Immature natural killer cell (primary cell): ENCODE measurements at regions not wholly inside any gene's neighbourhood (a gene's known extent, or its start where the extent isn't known, plus 50 kb on each side); places are given as distances from the start of the nearest gene placed in this dataset.

ENCODE experiments used
- DNase-seq, 3 donors: peaks; one replicate each; pipeline ENCODE4 v3.0.0; 2022; ENCODE audit warnings: mixed read lengths in 1 of 3
- H3K27ac Mint-ChIP-seq, 6 donors: one replicate each; pipeline ENCODE4 v1.8.0; 2020; ENCODE audit warnings: mixed read lengths in 6 of 6, mild to moderate bottlenecking in 5 of 6, inconsistent platforms in 4 of 6, moderate library complexity in 3 of 6
- H3K27me3 Mint-ChIP-seq, 3 donors: one replicate each; pipeline ENCODE4 v1.8.0; 2020 to 2021; ENCODE audit warnings: low read depth in 3 of 3, mild to moderate bottlenecking in 3 of 3, mixed read lengths in 3 of 3, moderate library complexity in 3 of 3, inconsistent platforms in 1 of 3
- H3K36me3 Mint-ChIP-seq, 3 donors: one replicate each; pipeline ENCODE4 v1.8.0; 2020; ENCODE audit warnings: mixed read lengths in 3 of 3, inconsistent platforms in 2 of 3, mild to moderate bottlenecking in 2 of 3
- H3K4me1 Mint-ChIP-seq, 2 donors: one replicate each; pipeline ENCODE4 v1.8.0; 2020; ENCODE audit warnings: inconsistent platforms in 2 of 2, mild to moderate bottlenecking in 2 of 2, mixed read lengths in 2 of 2, moderate library complexity in 1 of 2
- H3K4me3 Mint-ChIP-seq, 5 donors: one replicate each; pipeline ENCODE4 v1.8.0; 2020; ENCODE audit warnings: mild to moderate bottlenecking in 5 of 5, mixed read lengths in 5 of 5, inconsistent platforms in 3 of 5, moderate library complexity in 3 of 5
- H3K9me3 Mint-ChIP-seq, 6 donors: one replicate each; pipeline ENCODE4 v1.8.0; 2020; ENCODE audit warnings: mild to moderate bottlenecking in 6 of 6, mixed read lengths in 6 of 6, inconsistent platforms in 4 of 6, moderate library complexity in 3 of 6

DNA sequence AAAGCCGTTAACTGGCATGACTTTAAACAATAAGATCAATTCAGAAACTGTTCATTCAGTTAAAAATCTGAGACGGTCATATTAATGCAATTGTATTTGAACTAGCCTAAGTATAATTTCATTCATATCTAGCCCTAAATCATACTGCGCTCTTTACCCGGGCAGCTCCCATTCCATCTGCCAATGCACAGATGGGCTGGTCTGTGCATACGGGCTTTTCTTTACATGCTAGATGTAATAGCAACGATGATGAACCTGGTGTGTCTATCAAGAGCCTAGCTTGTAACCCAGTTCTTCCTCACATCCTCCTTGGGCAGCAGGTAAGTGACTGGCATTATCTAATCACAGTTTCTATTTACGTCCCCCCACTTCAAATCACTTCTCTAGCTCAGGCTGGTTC is 631.5 kb upstream of the KLHL29 start:
- Mint-ChIP-seq H3K27me3 (peaks cover 0 to 3% (median 2%) of the 10 kb centered on the region in 3 donors), H3K27ac (no peak overlapping the region), H3K4me1 (no peaks in the 10 kb centered on the region), H3K9me3 (peaks cover 5 to 44% (median 16%) of the 10 kb centered on the region in 6 donors), H3K4me3 (no peak overlapping the region), H3K36me3 (no peaks in the 10 kb centered on the region)
- no peak for DNase-seq

GRCh38 chr2:22756276-22757043 is 628.5 kb upstream of the KLHL29 start:
- Mint-ChIP-seq H3K4me1 (no peaks in the 10 kb centered on the region), H3K4me3 (no peak overlapping the region), H3K9me3 (peaks cover 5 to 47% (median 15%) of the 10 kb centered on the region in 6 donors), H3K27ac (no peak overlapping the region), H3K36me3 (no peaks in the 10 kb centered on the region), H3K27me3 (peaks cover 0 to 2% (median 0%) of the 10 kb centered on the region in 3 donors)
- no peak for DNase-seq

GRCh38 chr2:22769497-22769896 is 615.5 kb upstream of the KLHL29 start:
- no peaks in the 10 kb centered on the region for H3K36me3 Mint-ChIP-seq
- H3K4me3 Mint-ChIP-seq = no peak overlapping the region
- no peak overlapping the region for H3K27ac Mint-ChIP-seq
- peaks cover 2 to 42% (median 20%) of the 10 kb centered on the region in 6 donors for H3K9me3 Mint-ChIP-seq
- no peak for DNase-seq
- H3K27me3 Mint-ChIP-seq = peaks cover 0 to 2% (median 0%) of the 10 kb centered on the region in 3 donors
- H3K4me1 Mint-ChIP-seq = no peaks in the 10 kb centered on the region

DNA sequence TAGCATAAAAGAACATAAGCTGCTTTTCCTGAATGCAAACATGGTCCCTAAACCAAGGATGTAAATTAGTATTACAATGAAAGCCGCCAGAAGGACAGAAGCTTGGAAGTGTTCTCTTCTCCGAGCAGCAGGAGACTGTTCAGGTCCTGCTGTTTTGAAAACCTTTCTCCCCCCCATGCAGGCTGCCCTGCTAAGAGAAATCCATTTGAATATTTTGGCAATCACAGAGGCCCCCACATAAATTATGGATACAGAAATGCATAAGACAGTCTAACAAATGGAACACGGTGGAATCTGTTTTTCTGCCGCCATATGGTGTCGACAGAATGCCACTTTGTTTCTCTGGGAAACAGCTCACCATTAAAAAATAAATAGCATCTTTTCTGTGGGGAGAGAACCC is 600.4 kb upstream of the KLHL29 start:
- Mint-ChIP-seq H3K27ac (no peak overlapping the region), H3K9me3 (peaks cover 0 to 23% (median 6%) of the 10 kb centered on the region in 6 donors), H3K27me3 (no peaks in the 10 kb centered on the region), H3K4me1 (no peaks in the 10 kb centered on the region), H3K36me3 (no peaks in the 10 kb centered on the region), H3K4me3 (no peak overlapping the region)
- DNase-seq = no peak

GRCh38 chr2:22786817-22787216 is 598.2 kb upstream of the KLHL29 start:
- no peak for DNase-seq
- no peaks in the 10 kb centered on the region for H3K4me1 Mint-ChIP-seq
- no peak overlapping the region for H3K27ac Mint-ChIP-seq
- H3K9me3 Mint-ChIP-seq = peaks cover 0 to 19% (median 7%) of the 10 kb centered on the region in 6 donors
- no peak overlapping the region for H3K4me3 Mint-ChIP-seq
- H3K27me3 Mint-ChIP-seq = no peaks in the 10 kb centered on the region
- peaks cover 0 to 3% (median 0%) of the 10 kb centered on the region in 3 donors for H3K36me3 Mint-ChIP-seq

DNA sequence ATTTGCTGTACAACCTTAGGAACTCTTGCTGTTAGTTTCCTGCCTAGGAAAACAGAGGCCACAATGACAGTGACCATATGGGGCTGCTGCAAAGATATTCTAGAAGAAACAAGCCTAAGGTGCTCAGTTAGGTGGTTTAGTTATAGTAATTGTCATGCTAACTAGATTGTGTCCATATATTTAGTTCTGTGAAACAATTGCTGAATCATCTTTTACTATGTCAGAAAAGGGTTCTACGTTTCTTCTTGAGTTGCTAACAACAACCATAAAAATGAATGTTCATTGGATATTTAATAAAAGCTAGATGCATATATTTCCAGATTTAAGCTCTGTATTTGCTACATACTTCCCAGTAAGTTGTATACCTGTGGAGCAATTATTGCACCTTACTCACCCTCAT is 597.2 kb upstream of the KLHL29 start:
- Mint-ChIP-seq H3K9me3 (peaks cover 0 to 22% (median 7%) of the 10 kb centered on the region in 6 donors), H3K27ac (no peak overlapping the region), H3K4me1 (no peaks in the 10 kb centered on the region), H3K27me3 (no peaks in the 10 kb centered on the region), H3K4me3 (no peak overlapping the region), H3K36me3 (peaks cover 0 to 3% (median 0%) of the 10 kb centered on the region in 3 donors)
- DNase-seq = no peak

DNA sequence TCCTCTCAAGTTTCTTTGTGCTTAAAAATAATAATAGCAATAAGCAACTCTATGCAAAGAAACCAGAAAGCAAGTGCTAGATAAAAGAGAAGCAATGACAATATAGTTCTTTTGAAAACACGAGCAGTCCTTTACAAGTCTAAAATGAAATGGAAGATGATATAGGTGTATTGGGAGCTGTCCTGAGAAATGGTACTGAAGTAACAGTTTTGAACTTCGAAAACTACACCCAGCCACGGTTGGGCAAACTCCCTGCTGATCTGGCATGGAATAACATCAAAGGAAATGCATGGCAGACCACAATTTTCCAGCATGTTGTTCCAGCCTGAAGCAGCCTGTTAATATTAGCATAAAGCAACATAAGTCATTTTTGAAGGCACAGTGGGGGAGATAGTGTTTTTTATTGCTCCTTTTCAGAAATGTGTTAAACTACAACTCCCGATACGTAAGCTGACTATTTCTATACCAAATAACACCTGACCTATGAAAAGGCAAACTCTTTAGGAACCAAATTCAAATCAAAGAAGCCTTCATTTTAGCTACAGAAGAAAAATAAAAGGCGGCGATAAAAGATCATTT is 596.1 kb upstream of the KLHL29 start:
- no peak for DNase-seq
- Mint-ChIP-seq H3K4me1 (no peaks in the 10 kb centered on the region), H3K27me3 (no peaks in the 10 kb centered on the region), H3K27ac (no peak overlapping the region), H3K36me3 (peaks cover 0 to 3% (median 0%) of the 10 kb centered on the region in 3 donors), H3K4me3 (no peak overlapping the region), H3K9me3 (peaks cover 0 to 22% (median 6%) of the 10 kb centered on the region in 6 donors)

DNA sequence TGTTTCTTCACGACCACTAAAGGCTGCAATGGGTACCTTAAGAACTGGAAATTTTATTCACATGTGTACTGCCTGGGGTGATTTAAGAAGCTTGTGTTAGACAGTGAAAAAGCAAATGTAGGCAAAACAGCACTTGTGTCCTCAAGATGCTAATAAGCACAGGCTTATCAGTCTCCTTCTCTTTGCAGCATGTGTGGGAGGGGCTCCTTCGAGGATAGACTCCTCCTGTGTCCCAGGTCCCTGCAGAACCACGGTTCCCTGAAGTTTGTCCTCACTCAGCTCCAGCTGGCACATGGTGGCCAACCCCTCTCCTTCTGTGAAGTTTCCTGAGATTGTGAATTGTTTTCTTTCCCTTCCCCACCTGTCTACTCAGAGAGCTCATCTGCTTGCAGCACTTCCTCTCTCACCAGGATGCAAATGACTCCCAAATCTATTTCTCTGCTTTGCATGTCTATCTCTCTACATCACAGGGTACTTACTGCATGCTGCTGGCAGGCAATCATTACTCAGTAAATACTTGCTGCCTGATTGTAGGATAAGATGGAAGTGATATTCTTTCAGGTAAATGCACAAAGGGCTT is 589.6 kb upstream of the KLHL29 start:
- peaks cover 0 to 3% (median 0%) of the 10 kb centered on the region in 3 donors for H3K36me3 Mint-ChIP-seq
- no peak overlapping the region for H3K27ac Mint-ChIP-seq
- H3K9me3 Mint-ChIP-seq = peaks cover 0 to 17% (median 2%) of the 10 kb centered on the region in 6 donors
- H3K4me3 Mint-ChIP-seq = no peak overlapping the region
- no peaks in the 10 kb centered on the region for H3K27me3 Mint-ChIP-seq
- DNase-seq = no peak
- H3K4me1 Mint-ChIP-seq = no peaks in the 10 kb centered on the region

DNA sequence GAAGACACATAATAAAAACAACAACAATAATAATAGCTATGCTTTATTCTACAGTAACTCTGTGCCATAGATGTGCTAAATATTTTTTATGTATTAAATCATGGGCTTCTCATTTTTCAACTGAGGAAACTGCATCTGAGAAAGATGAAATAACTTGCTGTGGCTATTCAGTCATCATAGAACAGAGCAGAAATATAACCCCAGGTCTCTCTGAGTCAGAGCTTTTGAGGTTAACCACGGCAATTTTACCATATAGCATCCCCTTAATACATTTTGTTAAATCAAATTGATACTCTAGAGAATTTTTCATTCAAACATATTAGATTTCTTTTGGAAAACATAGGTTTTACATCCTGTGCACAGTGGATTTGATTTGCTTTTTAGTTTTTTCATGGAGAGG is 586.6 kb upstream of the KLHL29 start:
- no peak for DNase-seq
- Mint-ChIP-seq H3K27me3 (no peaks in the 10 kb centered on the region), H3K4me3 (no peak overlapping the region), H3K9me3 (peaks cover 0 to 24% (median 8%) of the 10 kb centered on the region in 6 donors), H3K27ac (no peak overlapping the region), H3K36me3 (no peaks in the 10 kb centered on the region), H3K4me1 (no peaks in the 10 kb centered on the region)

GRCh38 chr2:22800412-22800811 is 584.6 kb upstream of the KLHL29 start:
- Mint-ChIP-seq H3K27me3 (no peaks in the 10 kb centered on the region), H3K4me1 (no peaks in the 10 kb centered on the region), H3K27ac (no peak overlapping the region), H3K9me3 (peaks cover 5 to 35% (median 13%) of the 10 kb centered on the region in 6 donors), H3K36me3 (no peaks in the 10 kb centered on the region), H3K4me3 (no peak overlapping the region)
- no peak for DNase-seq

DNA sequence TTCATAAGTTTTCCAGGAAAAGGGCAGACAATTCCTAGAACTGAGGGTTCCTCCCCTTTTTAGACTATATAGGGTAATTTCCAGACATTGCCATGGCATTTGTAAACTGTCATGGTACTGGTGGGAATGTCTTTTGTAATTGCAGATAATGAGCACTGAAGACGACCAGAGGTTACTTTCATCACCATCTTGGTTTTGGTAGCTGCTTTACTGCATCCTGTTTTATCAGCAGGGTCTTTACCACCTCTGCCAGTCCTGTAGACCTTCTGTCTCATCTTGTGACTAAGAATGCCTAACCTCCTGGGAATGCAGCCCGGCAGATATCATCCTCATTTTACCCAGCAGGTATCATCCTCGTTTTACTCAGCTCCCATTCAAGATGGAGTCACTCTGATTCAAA is 583.9 kb upstream of the KLHL29 start:
- Mint-ChIP-seq H3K27me3 (no peaks in the 10 kb centered on the region), H3K36me3 (no peaks in the 10 kb centered on the region), H3K4me1 (no peaks in the 10 kb centered on the region), H3K27ac (no peak overlapping the region), H3K4me3 (no peak overlapping the region), H3K9me3 (peaks cover 4 to 30% (median 17%) of the 10 kb centered on the region in 6 donors)
- no peak for DNase-seq

DNA sequence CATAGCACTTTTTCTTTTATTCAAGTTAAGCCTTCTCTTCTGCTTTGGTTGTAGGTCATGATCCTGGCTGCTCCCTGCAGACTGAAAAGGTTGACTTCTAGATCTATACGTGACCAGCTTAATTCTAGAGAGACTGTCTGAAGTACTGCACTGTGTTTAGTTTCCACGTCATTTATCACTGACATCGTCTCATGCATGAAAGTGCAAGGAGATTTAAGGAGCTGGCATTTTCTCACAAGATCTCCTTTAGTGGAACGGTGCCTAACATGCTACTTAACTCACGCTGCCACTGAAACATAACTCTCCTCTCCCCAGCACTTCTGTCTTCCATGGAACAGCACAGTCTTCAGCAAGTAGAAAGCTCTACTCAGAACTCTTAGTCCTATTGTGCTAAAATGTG is 583.0 kb upstream of the KLHL29 start:
- DNase-seq = no peak
- H3K36me3 Mint-ChIP-seq = no peaks in the 10 kb centered on the region
- H3K9me3 Mint-ChIP-seq = peaks cover 6 to 32% (median 24%) of the 10 kb centered on the region in 6 donors
- H3K27ac Mint-ChIP-seq = no peak overlapping the region
- no peaks in the 10 kb centered on the region for H3K27me3 Mint-ChIP-seq
- no peak overlapping the region for H3K4me3 Mint-ChIP-seq
- H3K4me1 Mint-ChIP-seq = no peaks in the 10 kb centered on the region

- no peaks in the 10 kb centered on the region for H3K27me3 Mint-ChIP-seq
- no peaks in the 10 kb centered on the region for H3K4me1 Mint-ChIP-seq
Observed at GRCh38 chr2:22807872-22808271, 577.1 kb upstream of the KLHL29 start.

DNA sequence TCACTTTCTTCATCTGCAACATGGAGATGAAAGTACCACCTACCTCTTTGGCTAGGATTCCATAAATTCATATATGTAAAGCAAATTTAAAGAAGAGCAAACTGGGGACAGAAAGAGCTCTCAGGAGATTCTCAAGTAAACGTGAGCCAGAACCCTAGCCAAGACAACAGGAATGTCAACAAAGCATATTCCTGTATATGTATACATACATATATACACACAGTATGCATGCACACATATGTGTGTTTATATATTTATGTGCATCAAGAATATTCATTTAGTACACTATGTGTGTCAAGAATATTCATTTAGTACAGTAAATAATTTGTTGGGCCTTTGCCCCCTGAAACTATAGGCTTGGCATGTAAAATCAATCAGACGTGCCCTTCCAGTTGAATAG is 574.4 kb upstream of the KLHL29 start:
- Mint-ChIP-seq H3K4me1 (no peaks in the 10 kb centered on the region), H3K4me3 (no peak overlapping the region), H3K9me3 (peaks cover 9 to 31% (median 15%) of the 10 kb centered on the region in 6 donors), H3K27me3 (peaks cover 0 to 2% (median 0%) of the 10 kb centered on the region in 3 donors), H3K27ac (no peak overlapping the region), H3K36me3 (no peaks in the 10 kb centered on the region)
- DNase-seq = no peak

More at GRCh38 chr2:22807872-22808271, 577.1 kb upstream of the KLHL29 start:
- Mint-ChIP-seq H3K4me3 (no peak overlapping the region), H3K36me3 (no peaks in the 10 kb centered on the region), H3K27ac (no peak overlapping the region), H3K9me3 (peaks cover 13 to 34% (median 20%) of the 10 kb centered on the region in 6 donors)
- DNase-seq = no peak
